ENCODE measurements at regions not wholly inside any gene's neighbourhood (a gene's known extent, or its start where the extent isn't known, plus 50 kb on each side); places are given as distances from the start of the nearest gene placed in this dataset.

DNA sequence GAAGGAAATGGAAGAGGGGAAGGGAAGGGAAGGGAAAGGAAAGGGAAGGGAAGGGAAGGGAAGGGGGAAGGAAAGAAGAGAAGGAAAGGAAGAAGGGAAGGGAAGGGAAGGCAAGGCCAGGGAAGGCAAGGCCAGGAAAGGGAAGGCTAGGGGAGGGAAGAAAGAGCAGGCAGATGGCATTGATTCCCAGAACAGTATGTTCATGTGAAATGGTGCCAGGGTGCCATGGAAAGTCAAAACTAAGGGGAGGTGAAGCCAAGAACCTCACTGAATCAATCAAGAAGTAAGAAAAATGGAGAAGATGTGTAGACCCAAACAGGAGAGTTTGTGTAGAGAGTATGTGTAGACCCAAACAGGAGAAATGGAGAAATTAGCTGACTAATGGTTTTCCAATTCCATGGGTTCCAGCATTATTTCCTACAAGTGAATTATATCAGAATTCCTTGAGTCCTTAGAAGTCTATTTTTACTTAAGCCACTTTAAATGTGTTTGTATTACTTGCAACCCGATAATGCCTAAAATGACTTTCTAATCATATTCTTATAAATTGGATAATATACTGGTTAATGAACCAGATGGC, 367.6 kb downstream of the TXNL1 start:
- Mint-ChIP-seq H3K9me3 (peaks cover 4% of the 10 kb centered on the region), H3K4me1 (ENCODE audit: low read depth) (no peaks in the 10 kb centered on the region), H3K4me3 (no peak overlapping the region), H3K27me3 (no peaks in the 10 kb centered on the region), H3K36me3 (no peaks in the 10 kb centered on the region), H3K27ac (no peak overlapping the region)
- DNase-seq: no peak
- CTCF ChIA-PET: no interaction called here
- POLR2A ChIA-PET: no interaction called here
- intact Hi-C loops (cut with micrococcal nuclease): no loop called here

DNA sequence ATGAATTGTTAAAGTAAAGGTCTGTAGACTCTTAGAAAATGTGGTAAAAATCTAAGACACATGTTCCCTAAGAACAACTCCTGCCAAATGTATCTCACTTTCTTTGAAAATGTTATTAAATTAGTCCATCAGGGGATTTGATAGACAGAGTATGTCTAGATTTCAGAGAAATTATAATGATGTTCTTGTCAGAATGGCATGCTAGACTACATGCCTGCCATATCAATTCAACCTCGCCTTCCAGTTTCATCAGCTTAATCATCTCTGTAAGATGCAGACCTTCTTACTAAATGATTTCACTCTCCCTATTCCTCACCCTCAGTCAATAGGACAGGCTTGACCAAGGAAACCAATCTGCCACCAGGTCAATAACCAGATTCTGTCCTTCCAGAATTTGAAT, 368.4 kb downstream of the TXNL1 start:
- no peaks in the 10 kb centered on the region for H3K4me1 Mint-ChIP-seq (ENCODE audit: low read depth)
- intact Hi-C loops (cut with micrococcal nuclease): no loop called here
- H3K27ac Mint-ChIP-seq: no peak overlapping the region
- ChIA-PET CTCF (no interaction called here), POLR2A (no interaction called here)
- H3K36me3 Mint-ChIP-seq: no peaks in the 10 kb centered on the region
- no peak for DNase-seq
- H3K9me3 Mint-ChIP-seq: peaks cover 4% of the 10 kb centered on the region
- H3K27me3 Mint-ChIP-seq: no peaks in the 10 kb centered on the region
- no peak overlapping the region for H3K4me3 Mint-ChIP-seq

GRCh38 chr18:56268952-56269351, 369.4 kb downstream of the TXNL1 start:
- H3K27me3 Mint-ChIP-seq: no peaks in the 10 kb centered on the region
- H3K4me1 Mint-ChIP-seq (ENCODE audit: low read depth): no peaks in the 10 kb centered on the region
- H3K4me3 Mint-ChIP-seq: no peak overlapping the region
- H3K27ac Mint-ChIP-seq: no peak overlapping the region
- CTCF ChIA-PET: no interaction called here
- DNase-seq: no peak
- POLR2A ChIA-PET: no interaction called here
- intact Hi-C loops (cut with micrococcal nuclease): no loop called here
- no peaks in the 10 kb centered on the region for H3K36me3 Mint-ChIP-seq
- H3K9me3 Mint-ChIP-seq: peaks cover 4% of the 10 kb centered on the region

- H3K4me3 Mint-ChIP-seq: no peak overlapping the region
- intact Hi-C loops (cut with micrococcal nuclease): no loop called here
- POLR2A ChIA-PET: no interaction called here
- H3K4me1 Mint-ChIP-seq (ENCODE audit: low read depth): no peaks in the 10 kb centered on the region
- no peak for DNase-seq
- H3K27ac Mint-ChIP-seq: no peak overlapping the region
- no peaks in the 10 kb centered on the region for H3K27me3 Mint-ChIP-seq
- CTCF ChIA-PET: no interaction called here
- peaks cover 4% of the 10 kb centered on the region for H3K9me3 Mint-ChIP-seq
- no peaks in the 10 kb centered on the region for H3K36me3 Mint-ChIP-seq
Measured at GRCh38 chr18:56267334-56267733, 371.1 kb downstream of the TXNL1 start.

DNA sequence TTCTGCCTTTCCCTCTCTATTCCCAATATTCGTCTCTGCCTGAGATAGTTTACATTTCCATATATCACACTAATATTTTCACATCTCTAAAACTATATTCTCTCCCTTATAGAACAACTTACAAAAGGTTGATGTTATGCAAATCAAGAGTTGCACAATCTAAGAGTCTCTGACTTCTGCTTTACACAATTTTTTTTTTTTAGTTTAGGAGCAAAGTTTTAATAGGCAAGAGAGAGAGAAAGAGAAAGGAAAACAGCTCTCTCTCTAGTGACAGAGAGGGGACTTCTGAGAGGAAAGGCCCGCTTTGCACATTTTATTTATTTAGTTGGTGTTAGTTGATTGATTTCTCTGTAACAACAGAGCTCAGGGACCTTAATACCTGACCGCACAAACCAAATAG, 380.2 kb downstream of the TXNL1 start:
- intact Hi-C loops (cut with micrococcal nuclease): no loop called here
- Mint-ChIP-seq H3K27me3 (no peaks in the 10 kb centered on the region), H3K9me3 (no peaks in the 10 kb centered on the region), H3K27ac (no peak overlapping the region), H3K4me1 (ENCODE audit: low read depth) (no peaks in the 10 kb centered on the region), H3K36me3 (no peaks in the 10 kb centered on the region), H3K4me3 (no peak overlapping the region)
- POLR2A ChIA-PET: no interaction called here
- CTCF ChIA-PET: no interaction called here
- no peak for DNase-seq

GRCh38 chr18:56257205-56257604, 381.2 kb downstream of the TXNL1 start:
- Mint-ChIP-seq H3K36me3 (no peaks in the 10 kb centered on the region), H3K4me1 (ENCODE audit: low read depth) (no peaks in the 10 kb centered on the region), H3K9me3 (no peaks in the 10 kb centered on the region), H3K27me3 (no peaks in the 10 kb centered on the region), H3K27ac (no peak overlapping the region), H3K4me3 (no peak overlapping the region)
- ChIA-PET POLR2A (no interaction called here), CTCF (no interaction called here)
- DNase-seq: no peak
- intact Hi-C loops (cut with micrococcal nuclease): no loop called here

DNA sequence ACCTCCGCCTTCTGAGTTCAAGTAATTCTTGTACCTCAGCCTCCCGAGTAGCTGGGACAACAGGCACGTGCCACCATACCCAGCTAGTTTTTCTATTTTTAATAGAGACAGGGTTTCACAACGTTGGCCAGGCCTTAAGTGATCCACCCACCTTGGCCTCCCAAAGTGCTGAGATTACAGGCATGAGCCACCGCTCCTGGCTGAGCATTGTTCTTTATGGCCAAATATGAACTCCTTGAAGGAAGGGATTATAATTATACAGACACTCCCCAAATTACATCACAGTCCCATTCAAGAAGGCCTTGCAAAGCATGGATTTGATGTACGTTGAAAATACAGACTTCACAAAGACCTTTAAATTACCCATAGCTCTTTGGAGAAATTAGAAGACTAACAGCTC, 381.7 kb downstream of the TXNL1 start:
- no peak overlapping the region for H3K4me3 Mint-ChIP-seq
- DNase-seq: no peak
- no peaks in the 10 kb centered on the region for H3K9me3 Mint-ChIP-seq
- no peaks in the 10 kb centered on the region for H3K4me1 Mint-ChIP-seq (ENCODE audit: low read depth)
- ChIA-PET CTCF (no interaction called here), POLR2A (no interaction called here)
- H3K27me3 Mint-ChIP-seq: no peaks in the 10 kb centered on the region
- no peaks in the 10 kb centered on the region for H3K36me3 Mint-ChIP-seq
- H3K27ac Mint-ChIP-seq: no peak overlapping the region
- intact Hi-C loops (cut with micrococcal nuclease): no loop called here

DNA sequence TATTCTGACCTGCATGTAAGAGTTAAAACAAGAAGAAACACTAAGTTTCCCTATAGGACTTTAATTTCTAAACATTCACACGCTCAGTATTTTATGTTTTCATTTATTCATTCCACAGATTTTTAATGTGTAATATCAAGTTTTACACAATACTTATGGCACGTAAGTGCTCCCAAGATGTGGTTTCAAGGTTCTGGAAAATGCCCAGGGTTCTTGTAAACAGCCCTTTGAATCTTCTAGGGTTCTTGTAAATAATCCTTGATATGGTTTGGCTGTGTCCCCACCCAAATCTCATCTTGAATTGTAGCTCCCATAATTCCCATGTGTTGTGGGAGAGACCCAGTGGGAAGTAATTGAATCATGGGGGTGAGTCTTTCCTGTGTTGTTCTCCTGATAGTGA, 383.0 kb downstream of the TXNL1 start:
- DNase-seq: no peak
- Mint-ChIP-seq H3K4me1 (ENCODE audit: low read depth) (no peaks in the 10 kb centered on the region), H3K27me3 (no peaks in the 10 kb centered on the region), H3K9me3 (no peaks in the 10 kb centered on the region), H3K27ac (no peak overlapping the region), H3K4me3 (no peak overlapping the region), H3K36me3 (no peaks in the 10 kb centered on the region)
- ChIA-PET CTCF (no interaction called here), POLR2A (no interaction called here)
- intact Hi-C loops (cut with micrococcal nuclease): no loop called here

DNA sequence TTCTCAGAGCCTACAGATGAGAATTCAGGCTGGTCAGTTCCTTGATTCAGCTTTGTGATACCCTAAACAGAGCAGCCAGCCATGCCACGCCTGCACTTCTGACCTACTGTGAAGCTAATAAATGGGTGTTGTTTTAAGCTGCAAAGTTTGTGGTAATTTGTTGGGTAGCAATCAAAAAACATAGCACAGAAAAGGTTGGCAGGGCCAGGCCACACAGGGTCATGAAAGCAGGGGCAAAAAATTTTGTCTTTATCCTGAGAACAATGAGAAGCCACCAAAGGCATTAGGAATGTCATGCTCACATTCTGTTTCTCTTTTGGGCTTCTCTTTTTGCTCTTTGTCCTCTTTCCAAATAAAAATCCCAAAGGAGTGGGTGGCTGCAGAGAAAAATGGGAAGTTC, 385.9 kb downstream of the TXNL1 start:
- no peak for DNase-seq
- Mint-ChIP-seq H3K4me3 (no peak overlapping the region), H3K9me3 (no peaks in the 10 kb centered on the region), H3K27ac (no peak overlapping the region), H3K36me3 (no peaks in the 10 kb centered on the region), H3K4me1 (ENCODE audit: low read depth) (no peaks in the 10 kb centered on the region), H3K27me3 (no peaks in the 10 kb centered on the region)
- POLR2A ChIA-PET: no interaction called here
- intact Hi-C loops (cut with micrococcal nuclease): no loop called here
- CTCF ChIA-PET: no interaction called here

GRCh38 chr18:56248610-56249235, 389.7 kb downstream of the TXNL1 start:
- intact Hi-C loops (cut with micrococcal nuclease): no loop called here
- H3K4me1 Mint-ChIP-seq (ENCODE audit: low read depth): no peaks in the 10 kb centered on the region
- H3K9me3 Mint-ChIP-seq: no peaks in the 10 kb centered on the region
- no peak for DNase-seq
- no peaks in the 10 kb centered on the region for H3K27me3 Mint-ChIP-seq
- ChIA-PET POLR2A (no interaction called here), CTCF (no interaction called here)
- no peak overlapping the region for H3K4me3 Mint-ChIP-seq
- H3K27ac Mint-ChIP-seq: no peak overlapping the region
- no peaks in the 10 kb centered on the region for H3K36me3 Mint-ChIP-seq

- POLR2A ChIA-PET: no interaction called here
Measured at GRCh38 chr18:56246916-56247315, 391.5 kb downstream of the TXNL1 start.

GRCh38 chr18:56245866-56246580, 392.4 kb downstream of the TXNL1 start:
- no peaks in the 10 kb centered on the region for H3K4me1 Mint-ChIP-seq (ENCODE audit: low read depth)
- intact Hi-C loops (cut with micrococcal nuclease): no loop called here
- ChIA-PET CTCF (no interaction called here), POLR2A (no interaction called here)
- H3K4me3 Mint-ChIP-seq: no peak overlapping the region
- no peak overlapping the region for H3K27ac Mint-ChIP-seq
- no peak for DNase-seq
- no peaks in the 10 kb centered on the region for H3K27me3 Mint-ChIP-seq
- no peaks in the 10 kb centered on the region for H3K36me3 Mint-ChIP-seq
- H3K9me3 Mint-ChIP-seq: no peaks in the 10 kb centered on the region

More at GRCh38 chr18:56246916-56247315, 391.5 kb downstream of the TXNL1 start:
- Mint-ChIP-seq H3K27me3 (no peaks in the 10 kb centered on the region), H3K36me3 (no peaks in the 10 kb centered on the region), H3K4me1 (ENCODE audit: low read depth) (no peaks in the 10 kb centered on the region), H3K9me3 (no peaks in the 10 kb centered on the region), H3K27ac (no peak overlapping the region), H3K4me3 (no peak overlapping the region)
- CTCF ChIA-PET: no interaction called here
- no peak for DNase-seq
- intact Hi-C loops (cut with micrococcal nuclease): no loop called here

GRCh38 chr18:56240405-56240804, 398.0 kb downstream of the TXNL1 start:
- ChIA-PET CTCF (no interaction called here), POLR2A (no interaction called here)
- H3K36me3 Mint-ChIP-seq: no peaks in the 10 kb centered on the region
- H3K4me1 Mint-ChIP-seq (ENCODE audit: low read depth): no peaks in the 10 kb centered on the region
- no peak overlapping the region for H3K4me3 Mint-ChIP-seq
- no peak for DNase-seq
- no peaks in the 10 kb centered on the region for H3K27me3 Mint-ChIP-seq
- H3K27ac Mint-ChIP-seq: no peak overlapping the region
- H3K9me3 Mint-ChIP-seq: peaks cover 3% of the 10 kb centered on the region
- intact Hi-C loops (cut with micrococcal nuclease): no loop called here
